Thoracic aorta (tissue), 2 donors: ENCODE measurements at regions not wholly inside any gene's neighbourhood (a gene's known extent, or its start where the extent isn't known, plus 50 kb on each side); places are given as distances from the start of the nearest gene placed in this dataset.

Experiments
- ATAC-seq: fragments of 150-250 bp; one replicate; pipeline ENCODE4 v1.8.0; 2017; ENCODE audit warnings: low read depth; ENCODE audit not compliant: insufficient number of reproducible peaks, low FRiP score
- DNase-seq: peaks from one replicate; pipeline ENCODE4 v3.0.0-alpha.2; 2020; ENCODE audit warnings: low spot score
- H3K27ac ChIP-seq, 2 donors: fragments of 200-600 bp; sonication (generic); 1 replicate in 1 of 2; 2 replicates in 1 of 2; pipeline ENCODE4 v1.5.1; 2016; ENCODE audit warnings: mild to moderate bottlenecking in 2 of 2, moderate library complexity in 2 of 2
- H3K27me3 ChIP-seq: fragments of 200-600 bp; sonication (generic); replicated peaks from 2 replicates; pipeline ENCODE4 v1.6.0; 2016; ENCODE audit warnings: mild to moderate bottlenecking; ENCODE audit not compliant: insufficient read depth
- H3K36me3 ChIP-seq: fragments of 200-600 bp; sonication (generic); one replicate; pipeline ENCODE4 v1.5.1; 2016
- H3K4me1 ChIP-seq, 2 donors: fragments of 200-600 bp; sonication (generic); 1 replicate in 1 of 2; 2 replicates in 1 of 2; pipeline versions ENCODE4 v1.5.1 to v1.6.0; 2016; ENCODE audit warnings: low read depth in 2 of 2, mild to moderate bottlenecking in 1 of 2; ENCODE audit not compliant: control insufficient read depth in 1 of 2
- H3K4me3 ChIP-seq: fragments of 200-600 bp; sonication (generic); 2 replicates; pipeline ENCODE4 v1.5.1; 2016; ENCODE audit warnings: mild to moderate bottlenecking
- H3K9me3 ChIP-seq: fragments of 200-600 bp; sonication (generic); 2 replicates; pipeline ENCODE4 v1.5.1; 2016
- CTCF ChIP-seq: fragments of 200-600 bp; sonication (generic); IDR thresholded peaks from one replicate; pipeline ENCODE4 v1.5.1; 2019; ENCODE audit warnings: antibody characterized with exemption

- DNase-seq (no peak), ATAC-seq (no peak)
- Histone ChIP-seq H3K4me3 (no peak overlapping the region), H3K27me3 (no peaks in the 10 kb centered on the region), H3K4me1 (peaks cover 12 to 18% of the 10 kb centered on the region in 2 donors), H3K27ac (no peak overlapping the region), H3K9me3 (no peaks in the 10 kb centered on the region), H3K36me3 (no peaks in the 10 kb centered on the region)
- TF ChIP-seq CTCF = no peak
These were observed 59.7 kb upstream of the CCDC71L start for GRCh38 chr7:106720641-106721040.

- H3K27ac ChIP-seq = no peak overlapping the region
- no peaks in the 10 kb centered on the region for H3K9me3 ChIP-seq
- ATAC-seq (no peak), DNase-seq (no peak)
- no peak for TF ChIP-seq CTCF
- no peaks in the 10 kb centered on the region for H3K27me3 ChIP-seq
- no peaks in the 10 kb centered on the region for H3K36me3 ChIP-seq
- H3K4me1 ChIP-seq = peaks cover 11 to 18% of the 10 kb centered on the region in 2 donors
- H3K4me3 ChIP-seq = no peak overlapping the region
These were observed 61.1 kb upstream of the CCDC71L start for GRCh38 chr7:106721816-106722785.

GRCh38 chr7:106723398-106723797 lies 62.4 kb upstream of the CCDC71L start:
- H3K4me1 ChIP-seq = peaks cover 2 to 9% of the 10 kb centered on the region in 2 donors
- ATAC-seq = no peak
- TF ChIP-seq CTCF = no peak
- no peak overlapping the region for H3K4me3 ChIP-seq
- no peak overlapping the region for H3K27ac ChIP-seq
- no peak for DNase-seq
- no peaks in the 10 kb centered on the region for H3K9me3 ChIP-seq
- no peaks in the 10 kb centered on the region for H3K27me3 ChIP-seq
- H3K36me3 ChIP-seq = no peaks in the 10 kb centered on the region

DNA sequence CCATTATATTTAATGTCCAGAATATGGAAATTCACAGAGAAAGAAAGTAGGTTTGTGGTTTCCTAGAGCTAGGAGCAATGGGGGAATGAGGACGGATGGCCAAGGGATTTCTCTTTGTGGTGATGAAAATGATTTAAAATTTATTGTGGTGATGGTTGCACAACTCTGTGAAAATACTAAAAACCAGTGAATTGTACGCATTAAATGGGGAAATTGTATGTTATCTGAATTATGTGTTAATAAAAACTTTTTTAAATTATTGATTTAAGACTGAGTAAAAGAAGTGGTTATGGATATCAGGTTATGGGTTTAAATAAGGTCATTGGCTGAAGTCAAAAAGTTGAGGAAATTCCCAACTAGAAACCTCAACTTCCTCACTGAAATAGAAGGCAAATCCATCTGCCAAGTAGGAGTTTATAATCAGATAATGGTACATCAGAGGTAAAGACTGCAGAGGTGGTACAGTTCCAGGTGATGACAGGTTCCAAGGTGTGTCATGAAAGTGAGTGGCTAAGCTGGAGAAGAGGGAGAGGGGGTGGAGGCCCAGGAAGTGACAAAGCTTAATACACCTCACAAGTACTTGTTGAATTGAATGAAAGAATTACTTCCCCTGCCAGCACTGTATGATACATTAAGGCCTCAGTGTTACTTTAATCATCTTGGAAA lies 68.9 kb upstream of the CCDC71L start:
- no peaks in the 10 kb centered on the region for H3K36me3 ChIP-seq
- no peak for ATAC-seq
- no peak for DNase-seq
- no peaks in the 10 kb centered on the region for H3K27me3 ChIP-seq
- no peak for TF ChIP-seq CTCF
- H3K9me3 ChIP-seq = no peaks in the 10 kb centered on the region
- H3K4me1 ChIP-seq = peaks cover 17 to 26% of the 10 kb centered on the region in 2 donors
- no peak overlapping the region for H3K4me3 ChIP-seq
- H3K27ac ChIP-seq = no peak overlapping the region

- TF ChIP-seq CTCF = no peak
- Histone ChIP-seq H3K27me3 (no peaks in the 10 kb centered on the region), H3K27ac (no peak overlapping the region), H3K4me3 (peak overlapping the region; percentile 14), H3K9me3 (no peaks in the 10 kb centered on the region), H3K4me1 (peaks cover 17 to 27% of the 10 kb centered on the region in 2 donors), H3K36me3 (no peaks in the 10 kb centered on the region)
- DNase-seq (no peak), ATAC-seq (no peak)
These were observed 70.2 kb upstream of the CCDC71L start for GRCh38 chr7:106731187-106731586.
